IMR-90 (cell line): ENCODE measurements at regions not wholly inside any gene's neighbourhood (a gene's known extent, or its start where the extent isn't known, plus 50 kb on each side); places are given as distances from the start of the nearest gene placed in this dataset.

Experiments
- ATAC-seq: fragments of 200-7000 bp; cut with Tn5 transposase; 2 replicates; pipeline ENCODE4 v1.9.1; 2020; ENCODE audit warnings: low read depth, mild to moderate bottlenecking, moderate library complexity
- BruUV-seq: library from RNA; stranded (reverse); fragments of 400-500 nt; replicated peaks from 2 replicates; lab custom pipeline; 2021; lab: Mats Ljungman, UMichigan
- CTCF ChIA-PET: fragments of 300-600 bp; formaldehyde crosslinking; extraction: SDS; loops from one replicate; lab custom pipeline; 2021; ENCODE audit warnings: antibody characterized with exemption; lab: Yijun Ruan, JAX
- POLR2A ChIA-PET: fragments of 300-600 bp; sonication (Branson Sonifier 250); formaldehyde crosslinking; loops from one replicate; lab custom pipeline; 2022; ENCODE audit warnings: antibody characterized with exemption; ENCODE audit not compliant: unreplicated experiment; lab: Charles Lee
- DNase-seq: peaks from one replicate; pipeline ENCODE4 v3.0.0; 2013
- H2AFZ ChIP-seq: replicated peaks from 2 replicates; pipeline ENCODE3; 2013; ENCODE audit warnings: low read length, mild to moderate bottlenecking; ENCODE audit not compliant: poor library complexity
- H2AK5ac ChIP-seq: 2 replicates; pipeline ENCODE4 v1.6.1; 2013; ENCODE audit warnings: low read depth, low read length, inconsistent platforms
- H2AK9ac ChIP-seq: replicated peaks from 2 replicates; pipeline ENCODE3; 2013; ENCODE audit warnings: mild to moderate bottlenecking, low read depth, low read length, moderate library complexity; ENCODE audit not compliant: poor library complexity
- H2BK120ac ChIP-seq: 2 replicates; pipeline ENCODE4 v1.6.1; 2013; ENCODE audit warnings: low read depth, low read length, inconsistent platforms
- H2BK15ac ChIP-seq: 3 replicates; pipeline ENCODE4 v1.6.1; 2013; ENCODE audit warnings: low read depth, low read length, inconsistent platforms
- H2BK20ac ChIP-seq: 2 replicates; pipeline ENCODE4 v1.6.1; 2013; ENCODE audit warnings: low read depth, mild to moderate bottlenecking, inconsistent platforms, low read length, moderate library complexity
- H2BK5ac ChIP-seq: 2 replicates; pipeline ENCODE4 v1.6.1; 2013; ENCODE audit warnings: mild to moderate bottlenecking, low read depth, low read length, inconsistent platforms; ENCODE audit not compliant: poor library complexity, severe bottlenecking
- H3K14ac ChIP-seq: replicated peaks from 2 replicates; pipeline ENCODE4 v1.6.1; 2013; ENCODE audit warnings: low read depth, low read length, inconsistent platforms
- H3K18ac ChIP-seq: 2 replicates; pipeline ENCODE4 v1.6.1; 2013; ENCODE audit warnings: low read depth, low read length, control low read depth
- H3K23ac ChIP-seq: 2 replicates; pipeline ENCODE4 v1.6.1; 2013; ENCODE audit warnings: low read depth, low read length, inconsistent platforms
- H3K27ac ChIP-seq: 2 replicates; pipeline ENCODE4 v1.5.1; 2013; ENCODE audit warnings: mild to moderate bottlenecking, control low read depth, low read length; ENCODE audit not compliant: insufficient read depth
- H3K27me3 ChIP-seq: 2 replicates; pipeline ENCODE4 v1.6.1; 2013; ENCODE audit warnings: low read length; ENCODE audit not compliant: control insufficient read depth, insufficient read depth
- H3K36me3 ChIP-seq: 2 replicates; pipeline ENCODE4 v1.6.1; 2013; ENCODE audit warnings: low read length, mixed read lengths; ENCODE audit not compliant: control insufficient read depth, insufficient read depth
- H3K4ac ChIP-seq: 2 replicates; pipeline ENCODE4 v1.6.1; 2013; ENCODE audit warnings: low read depth, low read length, inconsistent platforms
- H3K4me1 ChIP-seq: 2 replicates; pipeline ENCODE4 v1.6.1; 2013; ENCODE audit warnings: low read length, mixed read lengths; ENCODE audit not compliant: control insufficient read depth, insufficient read depth
- H3K4me2 ChIP-seq: 2 replicates; pipeline ENCODE4 v1.6.1; 2013; ENCODE audit warnings: low read depth, mild to moderate bottlenecking, control low read depth, low read length, moderate library complexity
- H3K4me3 ChIP-seq: 2 replicates; pipeline ENCODE4 v1.5.1; 2013; ENCODE audit warnings: low read depth, mild to moderate bottlenecking, control low read depth, low read length, moderate library complexity; ENCODE audit not compliant: insufficient read depth
- H3K56ac ChIP-seq: 2 replicates; pipeline ENCODE4 v1.6.1; 2013; ENCODE audit warnings: low read length, inconsistent platforms; ENCODE audit not compliant: insufficient read depth; ENCODE audit errors: extremely low read depth
- H3K79me1 ChIP-seq, 2 experiments: 2 replicates each; pipeline ENCODE4 v1.6.1; 2013; ENCODE audit warnings: low read length in 2 of 2, inconsistent platforms in 1 of 2, low read depth in 1 of 2
- H3K9ac ChIP-seq: 2 replicates; pipeline ENCODE4 v1.6.1; 2013; ENCODE audit warnings: low read depth, low read length, control low read depth
- H3K9me1 ChIP-seq: 2 replicates; pipeline ENCODE4 v1.6.1; 2013; ENCODE audit warnings: low read length, inconsistent platforms; ENCODE audit not compliant: insufficient read depth
- H3K9me3 ChIP-seq: 2 replicates; pipeline ENCODE4 v1.6.1; 2013; ENCODE audit warnings: low read length; ENCODE audit not compliant: control insufficient read depth, insufficient read depth
- H4K20me1 ChIP-seq: 2 replicates; pipeline ENCODE4 v1.6.1; 2013; ENCODE audit warnings: low read length, inconsistent platforms; ENCODE audit not compliant: insufficient read depth
- H4K5ac ChIP-seq: 2 replicates; pipeline ENCODE4 v1.6.1; 2013; ENCODE audit warnings: mild to moderate bottlenecking, low read depth, low read length, control low read depth
- H4K8ac ChIP-seq, 2 experiments: 2 replicates each; pipeline ENCODE4 v1.6.1; 2013; ENCODE audit warnings: low read depth in 2 of 2, low read length in 2 of 2, control low read depth in 1 of 2, inconsistent platforms in 1 of 2
- H4K91ac ChIP-seq: 2 replicates; pipeline ENCODE4 v1.6.1; 2013; ENCODE audit warnings: low read depth, low read length, inconsistent platforms; ENCODE audit not compliant: insufficient read depth
- BHLHE40 ChIP-seq: fragments of 150-350 bp; IDR thresholded peaks from 2 replicates; pipeline ENCODE4 v1.6.1; 2016; ENCODE audit warnings: mild to moderate bottlenecking, low read depth, low read length
- CEBPB ChIP-seq: IDR thresholded peaks from 2 replicates; pipeline ENCODE4 v1.6.1; 2012; ENCODE audit warnings: low read depth, low read length, improper control_type of control experiment
- CHD1 ChIP-seq: IDR thresholded peaks from 2 replicates; pipeline ENCODE4 v1.6.1; 2012; ENCODE audit warnings: low read depth, low read length, improper control_type of control experiment
- FOS ChIP-seq: fragments of 150-350 bp; IDR thresholded peaks from 2 replicates; pipeline ENCODE4 v1.6.1; 2016; ENCODE audit warnings: low read depth, low read length
- MAFK ChIP-seq: IDR thresholded peaks from 2 replicates; pipeline ENCODE4 v1.6.1; 2012; ENCODE audit warnings: low read depth, low read length, improper control_type of control experiment
- MAZ ChIP-seq: IDR thresholded peaks from 2 replicates; pipeline ENCODE4 v1.6.1; 2012; ENCODE audit warnings: low read depth, mild to moderate bottlenecking, low read length, improper control_type of control experiment, moderate library complexity, borderline replicate concordance
- MXI1 ChIP-seq: IDR thresholded peaks from 2 replicates; pipeline ENCODE4 v1.6.1; 2012; ENCODE audit warnings: low read depth, mild to moderate bottlenecking, low read length, moderate library complexity, borderline replicate concordance
- NFE2L2 ChIP-seq: fragments of 150-350 bp; IDR thresholded peaks from 2 replicates; pipeline ENCODE4 v1.6.1; 2016; ENCODE audit warnings: low read depth, mild to moderate bottlenecking, low read length
- POLR2A ChIP-seq: IDR thresholded peaks from 2 replicates; pipeline ENCODE4 v1.6.1; 2012; ENCODE audit warnings: mild to moderate bottlenecking, low read depth, low read length
- RAD21 ChIP-seq: IDR thresholded peaks from 2 replicates; pipeline ENCODE4 v1.6.1; 2012; ENCODE audit warnings: low read length, improper control_type of control experiment
- RCOR1 ChIP-seq: IDR thresholded peaks from 2 replicates; pipeline ENCODE4 v1.6.1; 2012; ENCODE audit warnings: mild to moderate bottlenecking, low read length, improper control_type of control experiment; ENCODE audit not compliant: insufficient replicate concordance
- RFX5 ChIP-seq: IDR thresholded peaks from 2 replicates; pipeline ENCODE4 v1.8.0; 2012; ENCODE audit warnings: low read depth, mild to moderate bottlenecking, low read length, moderate library complexity
- SMC3 ChIP-seq: fragments of 150-350 bp; IDR thresholded peaks from 2 replicates; pipeline ENCODE4 v1.6.1; 2016; ENCODE audit warnings: low read depth, mild to moderate bottlenecking, antibody characterized with exemption, low read length, moderate library complexity
- USF2 ChIP-seq: fragments of 150-350 bp; IDR thresholded peaks from 2 replicates; pipeline ENCODE4 v1.6.1; 2017; ENCODE audit warnings: mild to moderate bottlenecking, antibody characterized with exemption, low read length, low read depth
- WGBS, 2 experiments: methylation state at CpG; one replicate each; pipeline versions ENCODE4 v1.1.5 to v1.1.7; 2013; ENCODE audit warnings: missing lambda C conversion rate in 2 of 2; ENCODE audit not compliant: insufficient read length in 1 of 2; ENCODE audit errors: extremely low coverage in 2 of 2; 5-methylcytosine and 5-hydroxymethylcytosine counted together
- dilution Hi-C: fragments of 300-500 bp; cut with HindIII; formaldehyde crosslinking; loops from one replicate; pipeline ENCODE4 v1.14.3; 2018; ENCODE audit warnings: low sequenced_read_pairs; ENCODE audit not compliant: unreplicated experiment
- in situ Hi-C: fragments of 300-500 bp; cut with MboI; formaldehyde crosslinking; loops from 3 replicates; pipeline ENCODE4 v1.14.3; 2019; ENCODE audit warnings: low sequenced_read_pairs, inconsistent platforms, mixed read lengths
- intact Hi-C: fragments of 100-400 bp; cut with micrococcal nuclease; formaldehyde crosslinking; loops from 2 replicates; pipeline ENCODE4 v1.10.0; 2022
- TF ChIP-seq, protein P1 (sequence below): fragments of 150-350 bp; IDR thresholded peaks from 2 replicates; pipeline ENCODE4 v1.6.1; 2016; ENCODE audit warnings: low read depth, mild to moderate bottlenecking, low read length, moderate library complexity, borderline replicate concordance
- TF ChIP-seq, protein P2 (sequence below): conservative IDR thresholded peaks from 2 replicates; pipeline ENCODE4 v1.5.1; 2012; ENCODE audit warnings: mild to moderate bottlenecking, low read depth, low read length, improper control_type of control experiment

DNA sequence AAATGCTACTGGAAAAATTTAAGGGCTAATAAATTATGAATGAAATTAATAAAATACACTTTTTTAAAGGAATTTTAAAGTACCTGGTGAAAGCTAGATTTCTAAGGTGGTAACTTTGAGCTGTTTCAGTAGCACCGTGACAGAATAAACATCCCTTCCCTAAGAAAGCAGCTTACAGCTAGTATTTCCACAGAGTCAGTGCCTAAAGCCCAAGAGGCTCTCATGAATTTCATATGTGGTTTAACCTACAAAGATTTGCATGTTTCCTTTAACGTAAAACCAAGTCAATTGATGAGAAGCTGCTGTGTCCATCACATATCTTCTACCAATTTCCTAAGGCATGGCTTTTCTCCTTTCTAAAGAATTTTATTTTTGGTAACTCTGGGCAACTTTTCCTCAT is 56.8 kb downstream of the IFNG start:
- ATAC-seq (no peak), DNase-seq (no peak)
- Histone ChIP-seq H2AK9ac (no peak overlapping the region), H2AK5ac (no peak overlapping the region), H3K27me3 (peaks cover 3% of the 10 kb centered on the region; the same call in 1 of the 2 replicates), H3K56ac (no peak overlapping the region), H3K36me3 (no peaks in the 10 kb centered on the region), H4K8ac (no peak overlapping the region), H4K91ac (no peak overlapping the region), H3K9me1 (no peaks in the 10 kb centered on the region), H3K18ac (no peak overlapping the region), H4K20me1 (no peaks in the 10 kb centered on the region), H3K9me3 (no peaks in the 10 kb centered on the region), H3K9ac (no peak overlapping the region), H3K4me2 (no peak overlapping the region), H4K5ac (no peak overlapping the region), H3K14ac (no peak overlapping the region), H3K4ac (no peak overlapping the region), H2BK15ac (no peak overlapping the region), H2BK20ac (no peak overlapping the region), H3K27ac (no peak overlapping the region), H3K23ac (no peak overlapping the region), H3K4me1 (no peaks in the 10 kb centered on the region), H3K4me3 (no peak overlapping the region), H2AFZ (no peak overlapping the region), H3K79me1 (no peaks in the 10 kb centered on the region), H2BK120ac (no peak overlapping the region), H2BK5ac (no peak overlapping the region)
- ChIA-PET POLR2A (no interaction called here), CTCF (no interaction called here)
- dilution Hi-C loops: no loop called here
- intact Hi-C loops: no loop called here
- BruUV-seq: no TSS peak
- in situ Hi-C loops: no loop called here
- TF ChIP-seq RFX5: no peak
- TF ChIP-seq FOS: no peak
- no peak for TF ChIP-seq MXI1
- no peak for TF ChIP-seq MAFK
- no peak for TF ChIP-seq SMC3
- TF ChIP-seq CEBPB: no peak
- no peak for TF ChIP-seq RCOR1
- no peak for TF ChIP-seq NFE2L2
- TF ChIP-seq, protein P1, sequence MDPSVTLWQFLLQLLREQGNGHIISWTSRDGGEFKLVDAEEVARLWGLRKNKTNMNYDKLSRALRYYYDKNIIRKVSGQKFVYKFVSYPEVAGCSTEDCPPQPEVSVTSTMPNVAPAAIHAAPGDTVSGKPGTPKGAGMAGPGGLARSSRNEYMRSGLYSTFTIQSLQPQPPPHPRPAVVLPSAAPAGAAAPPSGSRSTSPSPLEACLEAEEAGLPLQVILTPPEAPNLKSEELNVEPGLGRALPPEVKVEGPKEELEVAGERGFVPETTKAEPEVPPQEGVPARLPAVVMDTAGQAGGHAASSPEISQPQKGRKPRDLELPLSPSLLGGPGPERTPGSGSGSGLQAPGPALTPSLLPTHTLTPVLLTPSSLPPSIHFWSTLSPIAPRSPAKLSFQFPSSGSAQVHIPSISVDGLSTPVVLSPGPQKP: no peak
- TF ChIP-seq RAD21: no peak
- TF ChIP-seq MAZ: no peak
- TF ChIP-seq POLR2A: no peak
- TF ChIP-seq USF2: no peak
- no peak for TF ChIP-seq CHD1
- TF ChIP-seq BHLHE40: no peak
- TF ChIP-seq, protein P2, sequence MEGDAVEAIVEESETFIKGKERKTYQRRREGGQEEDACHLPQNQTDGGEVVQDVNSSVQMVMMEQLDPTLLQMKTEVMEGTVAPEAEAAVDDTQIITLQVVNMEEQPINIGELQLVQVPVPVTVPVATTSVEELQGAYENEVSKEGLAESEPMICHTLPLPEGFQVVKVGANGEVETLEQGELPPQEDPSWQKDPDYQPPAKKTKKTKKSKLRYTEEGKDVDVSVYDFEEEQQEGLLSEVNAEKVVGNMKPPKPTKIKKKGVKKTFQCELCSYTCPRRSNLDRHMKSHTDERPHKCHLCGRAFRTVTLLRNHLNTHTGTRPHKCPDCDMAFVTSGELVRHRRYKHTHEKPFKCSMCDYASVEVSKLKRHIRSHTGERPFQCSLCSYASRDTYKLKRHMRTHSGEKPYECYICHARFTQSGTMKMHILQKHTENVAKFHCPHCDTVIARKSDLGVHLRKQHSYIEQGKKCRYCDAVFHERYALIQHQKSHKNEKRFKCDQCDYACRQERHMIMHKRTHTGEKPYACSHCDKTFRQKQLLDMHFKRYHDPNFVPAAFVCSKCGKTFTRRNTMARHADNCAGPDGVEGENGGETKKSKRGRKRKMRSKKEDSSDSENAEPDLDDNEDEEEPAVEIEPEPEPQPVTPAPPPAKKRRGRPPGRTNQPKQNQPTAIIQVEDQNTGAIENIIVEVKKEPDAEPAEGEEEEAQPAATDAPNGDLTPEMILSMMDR: no peak
- no CpG with 5 or more reads among the region's 2 CpGs for WGBS, 2 experiments
